PC-9 (cell line): ENCODE measurements at regions not wholly inside any gene's neighbourhood (a gene's known extent, or its start where the extent isn't known, plus 50 kb on each side); places are given as distances from the start of the nearest gene placed in this dataset.

Source experiments
- BruUV-seq: library from RNA; stranded (reverse); fragments of 400-500 nt; replicated peaks from 2 replicates; lab custom pipeline; 2021; lab: Mats Ljungman, UMichigan
- CTCF ChIA-PET: fragments of 300-600 bp; sonication (Branson Sonifier 250); formaldehyde crosslinking; loops from one replicate; lab custom pipeline; 2022; ENCODE audit warnings: antibody characterized with exemption; lab: Charles Lee
- POLR2A ChIA-PET: fragments of 300-600 bp; sonication (Branson Sonifier 250); formaldehyde crosslinking; loops from one replicate; lab custom pipeline; 2022; ENCODE audit warnings: antibody characterized with exemption; ENCODE audit not compliant: unreplicated experiment; lab: Charles Lee
- DNase-seq, 2 experiments: peaks; one replicate each; pipeline versions ENCODE4 v3.0.0 to v3.0.0-alpha.2; 2015 to 2022; ENCODE audit warnings: mixed read lengths in 1 of 2
- H2AFZ ChIP-seq: fragments of 200-600 bp; sonication (generic); 2 replicates; pipeline ENCODE4 v1.8.1; 2017; ENCODE audit warnings: antibody characterized with exemption
- H3F3A ChIP-seq: fragments of 200-600 bp; sonication (generic); 2 replicates; pipeline ENCODE4 v1.8.1; 2017; ENCODE audit warnings: antibody characterized with exemption, mild to moderate bottlenecking, low read depth; ENCODE audit not compliant: insufficient read depth
- H3K27ac ChIP-seq: fragments of 200-600 bp; sonication (generic); 2 replicates; pipeline ENCODE4 v1.6.1; 2016; ENCODE audit warnings: mixed run types
- H3K27me3 ChIP-seq: fragments of 200-600 bp; sonication (generic); 2 replicates; pipeline ENCODE4 v1.6.1; 2016; ENCODE audit warnings: low read depth, mixed run types; ENCODE audit not compliant: insufficient read depth
- H3K36me3 ChIP-seq: fragments of 200-600 bp; sonication (generic); 2 replicates; pipeline ENCODE4 v1.6.1; 2016; ENCODE audit warnings: low read depth, mixed run types
- H3K4me1 ChIP-seq: fragments of 200-600 bp; sonication (generic); replicated peaks from 2 replicates; pipeline ENCODE4 v1.6.1; 2016; ENCODE audit warnings: mixed run types; ENCODE audit not compliant: insufficient read depth
- H3K4me2 ChIP-seq: fragments of 200-600 bp; sonication (generic); 2 replicates; pipeline ENCODE4 v1.6.1; 2017; ENCODE audit warnings: mixed run types
- H3K4me3 ChIP-seq: fragments of 200-600 bp; sonication (generic); 2 replicates; pipeline ENCODE4 v1.6.1; 2016; ENCODE audit warnings: mixed run types
- H3K79me2 ChIP-seq: fragments of 200-600 bp; sonication (generic); 2 replicates; pipeline ENCODE4 v1.6.1; 2017; ENCODE audit warnings: low read depth, mixed run types
- H3K9me2 ChIP-seq: fragments of 200-600 bp; sonication (generic); 2 replicates; pipeline ENCODE4 v1.8.1; 2017; ENCODE audit warnings: mild to moderate bottlenecking; ENCODE audit not compliant: insufficient read depth
- H3K9me3 ChIP-seq: fragments of 200-600 bp; sonication (generic); 2 replicates; pipeline ENCODE4 v1.8.1; 2016; ENCODE audit warnings: low read depth; ENCODE audit not compliant: insufficient read depth
- H4K20me1 ChIP-seq: fragments of 200-600 bp; sonication (generic); 2 replicates; pipeline ENCODE4 v1.8.1; 2017; ENCODE audit not compliant: insufficient read depth
- EZH2 ChIP-seq: fragments of 200-600 bp; sonication (generic); IDR thresholded peaks from 2 replicates; pipeline ENCODE4 v1.8.0; 2017; ENCODE audit warnings: antibody characterized with exemption, low read depth
- intact Hi-C: fragments of 100-400 bp; cut with micrococcal nuclease; formaldehyde crosslinking; loops from one replicate; pipeline ENCODE4 v1.10.0; 2022; ENCODE audit not compliant: unreplicated experiment
- TF ChIP-seq, protein P1 (sequence below): fragments of 200-600 bp; sonication (generic); conservative IDR thresholded peaks from 2 replicates; pipeline ENCODE4 v1.6.1; 2017; ENCODE audit warnings: mixed run types, antibody characterized with exemption, mild to moderate bottlenecking, moderate library complexity

DNA sequence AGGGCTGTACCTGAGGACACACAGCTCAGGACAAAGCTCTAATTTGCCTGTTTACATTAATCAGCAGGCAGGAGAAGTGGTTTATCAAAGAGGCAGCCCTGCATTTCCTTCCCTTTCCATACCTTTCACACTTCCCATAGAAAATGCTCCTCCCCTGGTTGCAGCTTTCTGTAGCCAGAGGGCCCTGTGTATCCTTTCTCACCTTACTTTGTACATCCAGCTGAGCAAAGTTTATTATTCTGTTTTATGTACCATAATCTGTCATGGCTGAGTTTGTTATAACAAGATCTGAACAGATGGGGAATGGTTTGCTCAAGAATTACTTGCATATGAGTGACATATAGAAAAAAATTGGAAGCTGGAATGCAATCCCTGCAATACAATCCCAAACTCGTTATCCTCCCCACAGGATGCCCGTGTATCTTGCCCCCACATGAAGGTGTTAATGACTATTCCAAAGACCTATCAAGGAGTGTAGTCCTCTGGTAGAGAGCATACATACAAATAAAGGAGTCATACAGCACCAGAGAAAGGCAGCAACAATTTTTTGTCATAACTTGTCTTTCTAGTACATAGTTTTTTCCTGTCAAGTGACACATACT is 1025.8 kb upstream of the KLHL29 start:
- no TSS peak for BruUV-seq
- intact Hi-C loops: no loop called here
- CTCF ChIA-PET: no interaction called here

DNA sequence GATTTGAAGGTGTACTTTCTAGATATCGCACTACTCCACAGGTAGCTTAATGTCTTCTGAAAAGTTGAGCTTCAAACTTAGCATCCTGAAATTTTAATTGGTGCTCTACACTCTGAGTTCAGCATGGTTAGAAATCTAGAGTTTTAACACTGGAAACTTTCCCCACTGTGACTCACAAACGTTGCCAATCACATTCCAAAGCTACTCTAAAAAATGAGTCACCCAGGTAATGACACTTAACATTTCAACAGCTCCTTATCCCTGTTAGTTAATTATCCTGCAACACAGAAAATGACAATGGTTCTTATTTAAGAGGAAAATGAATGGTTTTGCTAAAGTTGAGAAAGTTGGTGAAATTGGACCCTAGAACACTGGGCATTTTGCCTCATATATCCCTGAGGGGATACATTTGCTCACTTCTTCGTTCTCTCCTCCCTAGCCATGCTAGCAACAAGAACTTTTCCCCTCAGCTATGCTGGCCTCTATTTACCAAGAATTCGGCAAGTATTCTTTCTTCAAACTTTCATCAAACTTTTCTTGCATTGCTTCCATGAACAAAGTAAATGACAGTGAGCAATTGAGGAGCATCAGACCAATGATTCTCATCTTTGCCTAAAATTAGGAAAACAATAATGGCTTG is 1024.1 kb upstream of the KLHL29 start:
- peaks cover 10% of the 10 kb centered on the region for H3K27me3 ChIP-seq
- H2AFZ ChIP-seq: no peak overlapping the region
- H3K36me3 ChIP-seq: no peaks in the 10 kb centered on the region
- POLR2A ChIA-PET: no interaction called here
- H3K9me2 ChIP-seq: no peaks in the 10 kb centered on the region; the same call in 1 of the 2 replicates
- BruUV-seq: no TSS peak
- H3K9me3 ChIP-seq: no peaks in the 10 kb centered on the region
- H3K4me3 ChIP-seq: no peak overlapping the region
- H3F3A ChIP-seq: no peaks in the 10 kb centered on the region
- CTCF ChIA-PET: no interaction called here
- TF ChIP-seq, protein P1, sequence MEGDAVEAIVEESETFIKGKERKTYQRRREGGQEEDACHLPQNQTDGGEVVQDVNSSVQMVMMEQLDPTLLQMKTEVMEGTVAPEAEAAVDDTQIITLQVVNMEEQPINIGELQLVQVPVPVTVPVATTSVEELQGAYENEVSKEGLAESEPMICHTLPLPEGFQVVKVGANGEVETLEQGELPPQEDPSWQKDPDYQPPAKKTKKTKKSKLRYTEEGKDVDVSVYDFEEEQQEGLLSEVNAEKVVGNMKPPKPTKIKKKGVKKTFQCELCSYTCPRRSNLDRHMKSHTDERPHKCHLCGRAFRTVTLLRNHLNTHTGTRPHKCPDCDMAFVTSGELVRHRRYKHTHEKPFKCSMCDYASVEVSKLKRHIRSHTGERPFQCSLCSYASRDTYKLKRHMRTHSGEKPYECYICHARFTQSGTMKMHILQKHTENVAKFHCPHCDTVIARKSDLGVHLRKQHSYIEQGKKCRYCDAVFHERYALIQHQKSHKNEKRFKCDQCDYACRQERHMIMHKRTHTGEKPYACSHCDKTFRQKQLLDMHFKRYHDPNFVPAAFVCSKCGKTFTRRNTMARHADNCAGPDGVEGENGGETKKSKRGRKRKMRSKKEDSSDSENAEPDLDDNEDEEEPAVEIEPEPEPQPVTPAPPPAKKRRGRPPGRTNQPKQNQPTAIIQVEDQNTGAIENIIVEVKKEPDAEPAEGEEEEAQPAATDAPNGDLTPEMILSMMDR: no peak
- H3K27ac ChIP-seq: no peak overlapping the region
- H4K20me1 ChIP-seq: no peaks in the 10 kb centered on the region
- DNase-seq: no peak
- no peak overlapping the region for H3K4me2 ChIP-seq
- intact Hi-C loops: no loop called here
- no peaks in the 10 kb centered on the region for H3K4me1 ChIP-seq
- H3K79me2 ChIP-seq: no peaks in the 10 kb centered on the region

More for the DNA sequence above, 1025.8 kb upstream of the KLHL29 start:
- H3F3A ChIP-seq: no peaks in the 10 kb centered on the region
- POLR2A ChIA-PET: no interaction called here
- H3K9me2 ChIP-seq: no peaks in the 10 kb centered on the region; the same call in 1 of the 2 replicates
- H3K4me3 ChIP-seq: no peak overlapping the region
- no peaks in the 10 kb centered on the region for H3K36me3 ChIP-seq
- TF ChIP-seq, protein P1: no peak
- TF ChIP-seq EZH2: no peak
- no peaks in the 10 kb centered on the region for H4K20me1 ChIP-seq
- no peaks in the 10 kb centered on the region for H3K79me2 ChIP-seq
- no peak overlapping the region for H2AFZ ChIP-seq
- no peak overlapping the region for H3K4me2 ChIP-seq
- H3K27ac ChIP-seq: no peak overlapping the region
- H3K4me1 ChIP-seq: no peaks in the 10 kb centered on the region
- peaks cover 5% of the 10 kb centered on the region; the same call in 1 of the 2 replicates for H3K27me3 ChIP-seq
- no peak for DNase-seq
- no peaks in the 10 kb centered on the region for H3K9me3 ChIP-seq

DNA sequence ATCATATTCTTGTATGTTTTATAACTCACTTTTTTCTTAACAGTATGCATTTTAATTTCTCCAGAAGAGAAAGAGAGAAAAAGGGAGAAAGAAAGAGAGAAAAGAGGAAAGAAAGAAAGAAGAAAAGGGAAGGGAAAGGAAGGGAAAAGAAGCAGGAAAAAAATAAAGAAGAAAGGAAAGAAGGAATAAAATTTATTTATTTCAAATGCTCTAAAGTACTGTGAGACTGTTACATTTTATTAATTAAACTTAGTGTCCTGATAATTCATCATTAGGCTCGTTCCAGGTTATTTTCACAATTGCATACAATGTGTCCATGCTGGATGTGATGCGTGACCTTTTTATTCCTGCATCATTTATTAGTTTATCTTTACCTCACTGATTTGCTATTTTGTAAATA is 1023.4 kb upstream of the KLHL29 start:
- ChIA-PET POLR2A (no interaction called here), CTCF (no interaction called here)
- no peak for TF ChIP-seq EZH2
- TF ChIP-seq, protein P1: no peak
- BruUV-seq: no TSS peak
- H3K79me2 ChIP-seq: no peaks in the 10 kb centered on the region
- H3F3A ChIP-seq: no peaks in the 10 kb centered on the region
- no peaks in the 10 kb centered on the region for H4K20me1 ChIP-seq
- intact Hi-C loops: no loop called here
- H3K27me3 ChIP-seq: peaks cover 10% of the 10 kb centered on the region
- no peaks in the 10 kb centered on the region for H3K4me1 ChIP-seq
- no peak overlapping the region for H2AFZ ChIP-seq
- H3K4me3 ChIP-seq: no peak overlapping the region
- H3K9me2 ChIP-seq: no peaks in the 10 kb centered on the region; the same call in 1 of the 2 replicates
- H3K27ac ChIP-seq: no peak overlapping the region
- H3K36me3 ChIP-seq: no peaks in the 10 kb centered on the region
- no peaks in the 10 kb centered on the region for H3K9me3 ChIP-seq
- H3K4me2 ChIP-seq: no peak overlapping the region
- no peak for DNase-seq
